A549 (cell line): ENCODE measurements at regions not wholly inside any gene's neighbourhood (a gene's known extent, or its start where the extent isn't known, plus 50 kb on each side); places are given as distances from the start of the nearest gene placed in this dataset.
"Not testable (repeated sequence)": the region's sequence is repeated elsewhere in the genome, so short reads cannot be mapped to it uniquely, and the experiment has no call there.

ENCODE experiments used
- ATAC-seq, 2 experiments: fragments of 200-7000 bp in 1 of 2; fragments of >200 bp in 1 of 2; cut with Nextera tagmentation in 1 of 2; cut with Tn5 transposase in 1 of 2; 3 replicates each; pipeline versions ENCODE4 v1.8.0 to v1.9.1; 2018 to 2020; ENCODE audit warnings: mild to moderate bottlenecking in 1 of 2, moderate library complexity in 1 of 2
- CTCF ChIA-PET: fragments of 300-600 bp; sonication (Branson Sonifier 250); formaldehyde crosslinking; extraction: SDS; loops from one replicate; lab custom pipeline; 2021; ENCODE audit warnings: antibody characterized with exemption, inconsistent platforms; lab: Yijun Ruan, JAX
- POLR2A ChIA-PET: fragments of 350-600 bp; formaldehyde crosslinking; extraction: SDS; loops from one replicate; lab custom pipeline; 2021; ENCODE audit warnings: antibody characterized with exemption, inconsistent platforms; lab: Yijun Ruan, JAX
- DNase-seq, 2 experiments: peaks; one replicate each; pipeline versions ENCODE4 v3.0.0 to v3.0.0-alpha.2; 2011 to 2016; ENCODE audit warnings: low read depth in 1 of 2, low spot score in 1 of 2
- FAIRE-seq: peaks from 2 replicates; lab custom pipeline; 2011; peaks lifted over from hg19 to GRCh38; lab: Jason Lieb, UNC
- H3K27ac ChIP-seq, 2 experiments: fragments of >200 bp; sonication (Bioruptor Twin); formaldehyde crosslinking; 3 replicates each; pipeline ENCODE4 v1.5.1; 2016 to 2017
- H3K4me1 ChIP-seq: fragments of >200 bp; sonication (Bioruptor Twin); formaldehyde crosslinking; 3 replicates; pipeline ENCODE4 v1.6.1; 2016
- H3K4me2 ChIP-seq: fragments of >200 bp; sonication (Bioruptor Twin); formaldehyde crosslinking; 3 replicates; pipeline ENCODE4 v1.6.1; 2016
- H3K4me3 ChIP-seq: fragments of >200 bp; sonication (Bioruptor Twin); formaldehyde crosslinking; 3 replicates; pipeline ENCODE4 v1.5.1; 2016
- H3K9me3 ChIP-seq: fragments of >200 bp; sonication (Bioruptor Twin); formaldehyde crosslinking; 3 replicates; pipeline ENCODE4 v1.6.1; 2016
- CEBPB ChIP-seq, 2 experiments: fragments of >200 bp in 1 of 2; sonication (Bioruptor Twin) in 1 of 2; formaldehyde crosslinking in 1 of 2; IDR thresholded peaks; 2 replicates each; pipeline ENCODE4 v1.6.1; 2012 to 2016
- CHD2 ChIP-seq: fragments of 150-350 bp; IDR thresholded peaks from 2 replicates; pipeline ENCODE4 v1.6.1; 2014; ENCODE audit warnings: low read length; ENCODE audit not compliant: partially characterized antibody
- EP300 ChIP-seq, 2 experiments: fragments of >200 bp; sonication (Bioruptor Twin); formaldehyde crosslinking; IDR thresholded peaks; 2 replicates in 1 of 2; 3 replicates in 1 of 2; pipeline ENCODE4 v1.6.1; 2016 to 2017
- FOXS1 ChIP-seq: fragments of 250-450 bp; sonication (Bioruptor Pico); IDR thresholded peaks from 2 replicates; pipeline ENCODE4 v1.5.0; 2020; ENCODE audit warnings: mild to moderate bottlenecking, moderate library complexity
- HOXB5 ChIP-seq: fragments of 250-450 bp; sonication (Bioruptor Pico); IDR thresholded peaks from 2 replicates; pipeline ENCODE4 v1.5.0; 2020; ENCODE audit warnings: mild to moderate bottlenecking, moderate library complexity
- KDM1A ChIP-seq: fragments of 200-600 bp; sonication (generic); IDR thresholded peaks from 2 replicates; pipeline ENCODE4 v1.6.1; 2016; ENCODE audit warnings: low read depth, mild to moderate bottlenecking
- KDM5A ChIP-seq: fragments of 200-600 bp; sonication (generic); IDR thresholded peaks from 2 replicates; pipeline ENCODE4 v1.6.1; 2016; ENCODE audit warnings: antibody characterized with exemption, mild to moderate bottlenecking
- NPAS2 ChIP-seq: fragments of 250-450 bp; sonication (Bioruptor Pico); IDR thresholded peaks from 2 replicates; pipeline ENCODE4 v1.8.0; 2022; ENCODE audit warnings: mild to moderate bottlenecking, moderate library complexity, borderline replicate concordance
- NR3C1 ChIP-seq: fragments of >200 bp; sonication (Bioruptor Twin); formaldehyde crosslinking; IDR thresholded peaks from 3 replicates; pipeline ENCODE4 v1.6.1; 2017
- POLR2AphosphoS2 ChIP-seq: conservative IDR thresholded peaks from 2 replicates; pipeline ENCODE4 v1.6.1; 2012; ENCODE audit warnings: low read length, improper control_type of control experiment, inconsistent platforms
- SMC3 ChIP-seq: fragments of >200 bp; sonication (Bioruptor Twin); formaldehyde crosslinking; IDR thresholded peaks from 3 replicates; pipeline ENCODE4 v1.6.1; 2018; ENCODE audit warnings: inconsistent platforms
- SREBF2 ChIP-seq: fragments of 450-650 bp; IDR thresholded peaks from 2 replicates; pipeline ENCODE4 v1.6.1; 2014; ENCODE audit warnings: mild to moderate bottlenecking, moderate library complexity
- ZFP36 ChIP-seq: fragments of 450-650 bp; IDR thresholded peaks from 2 replicates; pipeline ENCODE4 v1.6.1; 2014; ENCODE audit warnings: borderline replicate concordance; ENCODE audit not compliant: partially characterized antibody
- ZNF302 ChIP-seq: fragments of 250-450 bp; sonication (Bioruptor Pico); IDR thresholded peaks from 2 replicates; pipeline ENCODE4 v1.9.0; 2021; ENCODE audit warnings: inconsistent platforms, mild to moderate bottlenecking, moderate library complexity
- ZSCAN20 ChIP-seq: fragments of 250-450 bp; sonication (Bioruptor Pico); IDR thresholded peaks from 2 replicates; pipeline ENCODE4 v1.8.0; 2022; ENCODE audit warnings: mild to moderate bottlenecking, moderate library complexity
- WGBS: methylation state at CpG from one replicate; pipeline ENCODE4 v1.1.6; 2017; ENCODE audit errors: missing lambda C conversion rate; 5-methylcytosine and 5-hydroxymethylcytosine counted together
- TF ChIP-seq, protein P1 (sequence below): IDR thresholded peaks from 2 replicates; pipeline ENCODE4 v1.6.1; 2012; ENCODE audit warnings: low read depth, borderline replicate concordance
- TF ChIP-seq, protein P2 (sequence below): IDR thresholded peaks from 2 replicates; pipeline ENCODE4 v1.6.1; 2012
- TF ChIP-seq, protein P3 (sequence below): fragments of 150-350 bp; IDR thresholded peaks from 2 replicates; pipeline ENCODE4 v1.6.1; 2014; ENCODE audit warnings: low read depth, mild to moderate bottlenecking, low read length
- TF ChIP-seq, protein P4 (sequence below): fragments of 250-450 bp; sonication (Bioruptor Pico); IDR thresholded peaks from 2 replicates; pipeline ENCODE4 v1.5.0; 2020; ENCODE audit warnings: low read depth, mild to moderate bottlenecking, moderate library complexity

DNA sequence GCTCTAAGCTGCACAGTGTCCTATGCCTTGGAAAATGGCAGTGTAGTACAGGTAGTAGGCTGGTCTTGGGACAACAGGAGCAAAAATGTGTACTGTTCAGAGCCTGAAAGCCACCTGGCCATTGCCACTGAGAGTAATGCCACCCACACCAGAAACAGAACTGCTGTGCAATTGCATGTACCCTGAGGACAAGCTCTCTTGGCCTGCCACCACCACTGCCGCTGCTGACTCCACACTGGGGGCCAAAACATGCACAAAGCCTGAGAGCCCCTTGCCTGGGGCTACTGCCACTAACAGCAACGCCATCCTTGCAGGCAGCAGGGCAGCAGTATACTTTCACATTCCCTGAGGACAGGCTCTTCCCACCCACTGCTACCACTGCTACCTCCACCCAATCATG, 251.9 kb upstream of the CDH12 start:
- POLR2A ChIA-PET = no interaction called here
- TF ChIP-seq, protein P1, sequence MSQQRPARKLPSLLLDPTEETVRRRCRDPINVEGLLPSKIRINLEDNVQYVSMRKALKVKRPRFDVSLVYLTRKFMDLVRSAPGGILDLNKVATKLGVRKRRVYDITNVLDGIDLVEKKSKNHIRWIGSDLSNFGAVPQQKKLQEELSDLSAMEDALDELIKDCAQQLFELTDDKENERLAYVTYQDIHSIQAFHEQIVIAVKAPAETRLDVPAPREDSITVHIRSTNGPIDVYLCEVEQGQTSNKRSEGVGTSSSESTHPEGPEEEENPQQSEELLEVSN = no peak
- TF ChIP-seq SMC3 (no peak), ZNF302 (CRISPR knock-in tag) (no peak), CEBPB (IDR thresholded peaks at IDR 0.05) (no peak), POLR2AphosphoS2 (no peak), ZSCAN20 (CRISPR knock-in tag) (no peak), SREBF2 (no peak), HOXB5 (no peak)
- TF ChIP-seq, protein P2, sequence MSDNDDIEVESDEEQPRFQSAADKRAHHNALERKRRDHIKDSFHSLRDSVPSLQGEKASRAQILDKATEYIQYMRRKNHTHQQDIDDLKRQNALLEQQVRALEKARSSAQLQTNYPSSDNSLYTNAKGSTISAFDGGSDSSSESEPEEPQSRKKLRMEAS = no peak
- TF ChIP-seq, protein P3, sequence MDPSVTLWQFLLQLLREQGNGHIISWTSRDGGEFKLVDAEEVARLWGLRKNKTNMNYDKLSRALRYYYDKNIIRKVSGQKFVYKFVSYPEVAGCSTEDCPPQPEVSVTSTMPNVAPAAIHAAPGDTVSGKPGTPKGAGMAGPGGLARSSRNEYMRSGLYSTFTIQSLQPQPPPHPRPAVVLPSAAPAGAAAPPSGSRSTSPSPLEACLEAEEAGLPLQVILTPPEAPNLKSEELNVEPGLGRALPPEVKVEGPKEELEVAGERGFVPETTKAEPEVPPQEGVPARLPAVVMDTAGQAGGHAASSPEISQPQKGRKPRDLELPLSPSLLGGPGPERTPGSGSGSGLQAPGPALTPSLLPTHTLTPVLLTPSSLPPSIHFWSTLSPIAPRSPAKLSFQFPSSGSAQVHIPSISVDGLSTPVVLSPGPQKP = no peak
- TF ChIP-seq, protein P4, sequence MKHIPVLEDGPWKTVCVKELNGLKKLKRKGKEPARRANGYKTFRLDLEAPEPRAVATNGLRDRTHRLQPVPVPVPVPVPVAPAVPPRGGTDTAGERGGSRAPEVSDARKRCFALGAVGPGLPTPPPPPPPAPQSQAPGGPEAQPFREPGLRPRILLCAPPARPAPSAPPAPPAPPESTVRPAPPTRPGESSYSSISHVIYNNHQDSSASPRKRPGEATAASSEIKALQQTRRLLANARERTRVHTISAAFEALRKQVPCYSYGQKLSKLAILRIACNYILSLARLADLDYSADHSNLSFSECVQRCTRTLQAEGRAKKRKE (CRISPR knock-in tag) = no peak
- ATAC-seq = no peak
- no peak for DNase-seq
- no peaks in the 10 kb centered on the region for H3K4me1 ChIP-seq
- FAIRE-seq = no peak
- no peaks in the 10 kb centered on the region for H3K9me3 ChIP-seq
- H3K27ac ChIP-seq = no peak overlapping the region
- H3K4me2 ChIP-seq = no peak overlapping the region
- H3K4me3 ChIP-seq = no peak overlapping the region
- CTCF ChIA-PET = no interaction called here
- 6% methylated on average over 2 of the region's 2 CpGs for WGBS

DNA sequence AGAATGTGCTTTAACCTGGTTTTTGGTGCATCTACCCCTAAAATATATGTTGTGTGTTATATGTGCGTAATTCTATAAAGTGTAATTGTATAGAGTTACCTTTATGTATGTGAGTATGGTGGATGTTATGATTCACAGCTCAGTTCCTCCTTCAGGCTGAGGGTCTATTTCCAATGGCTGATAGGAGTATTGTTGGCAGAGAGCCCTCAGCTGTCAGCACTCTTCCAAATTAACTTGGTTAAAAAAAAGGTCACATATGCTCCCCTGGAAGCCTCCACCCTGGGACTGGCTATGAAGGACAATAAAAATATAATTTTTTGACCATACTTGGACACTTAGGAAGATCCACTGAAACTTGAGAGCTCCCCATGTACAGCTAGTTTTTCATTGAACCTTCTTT, 250.4 kb upstream of the CDH12 start:
- Histone ChIP-seq H3K4me3 (no peak overlapping the region), H3K4me1 (no peaks in the 10 kb centered on the region), H3K27ac (no peak overlapping the region), H3K9me3 (no peaks in the 10 kb centered on the region), H3K4me2 (no peak overlapping the region)
- no peak for FAIRE-seq
- WGBS = 25% methylated on average over 1 of the region's 1 CpG
- DNase-seq = no peak
- POLR2A ChIA-PET = no interaction called here
- ATAC-seq = no peak
- CTCF ChIA-PET = no interaction called here
- TF ChIP-seq EP300 (IDR thresholded peaks at IDR 0.05) (no peak), ZSCAN20 (CRISPR knock-in tag) (no peak), NR3C1 (no peak), ZFP36 (no peak), NPAS2 (CRISPR knock-in tag) (no peak), KDM1A (no peak), CHD2 (no peak), FOXS1 (no peak), ZNF302 (CRISPR knock-in tag) (no peak), KDM5A (no peak)
- TF ChIP-seq, protein P4 (CRISPR knock-in tag) = no peak

DNA sequence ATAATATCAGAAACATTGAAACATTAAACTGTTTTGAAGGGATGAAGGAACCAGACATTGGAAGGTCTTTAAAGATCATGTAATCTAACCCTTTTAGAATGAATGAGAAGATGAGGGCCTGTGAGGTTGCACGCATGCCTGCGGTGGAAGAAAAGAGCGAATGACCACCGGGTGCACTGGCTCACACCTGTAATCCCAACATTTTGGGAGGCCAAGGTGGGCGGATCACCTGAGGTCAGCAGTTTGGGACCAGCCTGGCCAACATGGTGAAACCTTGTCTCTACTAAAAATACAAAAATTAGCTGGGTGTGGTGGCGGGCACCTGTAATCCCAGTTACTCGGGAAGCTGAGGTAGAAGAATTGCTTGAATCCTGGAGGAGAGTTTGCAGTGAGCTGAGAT, 242.3 kb upstream of the CDH12 start:
- H3K4me2 ChIP-seq, H3K27ac ChIP-seq, ATAC-seq, H3K9me3 ChIP-seq, POLR2A ChIA-PET, H3K4me1 ChIP-seq, H3K4me3 ChIP-seq, DNase-seq, FAIRE-seq, CTCF ChIA-PET: not testable (repeated sequence)
- 25% methylated on average over 7 of the region's 7 CpGs for WGBS
